Eye (tissue), 1 donor: ENCODE measurements at regions not wholly inside any gene's neighbourhood (a gene's known extent, or its start where the extent isn't known, plus 50 kb on each side); places are given as distances from the start of the nearest gene placed in this dataset.
"Not testable (repeated sequence)": the region's sequence is repeated elsewhere in the genome, so short reads cannot be mapped to it uniquely, and the experiment has no call there.

Experiments used
- DNase-seq: peaks from one replicate; pipeline ENCODE4 v3.0.0-alpha.2; 2015

- no peak for DNase-seq
Measured at GRCh38 chr9:90511711-90512110, 130.9 kb downstream of the DIRAS2 start.

DNA sequence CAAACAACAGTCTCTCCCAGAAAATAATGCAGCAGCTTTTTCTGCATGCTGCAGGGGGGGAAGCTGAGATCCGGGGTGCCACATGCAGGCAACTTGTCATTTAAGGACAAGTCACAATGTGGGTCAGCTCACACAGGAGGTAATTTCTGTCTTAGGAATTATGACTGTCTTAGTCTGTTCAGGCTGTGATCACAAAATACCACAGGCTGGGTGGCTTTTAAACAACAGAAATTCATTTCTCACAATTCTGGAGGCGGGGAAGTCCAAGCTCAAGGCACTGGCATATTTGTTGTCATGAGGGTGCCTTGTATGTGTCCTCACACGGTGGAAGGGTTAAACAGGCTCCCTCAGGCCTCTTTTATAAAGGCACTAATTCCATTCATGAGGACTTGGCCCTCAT is 127.7 kb downstream of the DIRAS2 start:
- DNase-seq: no peak

DNA sequence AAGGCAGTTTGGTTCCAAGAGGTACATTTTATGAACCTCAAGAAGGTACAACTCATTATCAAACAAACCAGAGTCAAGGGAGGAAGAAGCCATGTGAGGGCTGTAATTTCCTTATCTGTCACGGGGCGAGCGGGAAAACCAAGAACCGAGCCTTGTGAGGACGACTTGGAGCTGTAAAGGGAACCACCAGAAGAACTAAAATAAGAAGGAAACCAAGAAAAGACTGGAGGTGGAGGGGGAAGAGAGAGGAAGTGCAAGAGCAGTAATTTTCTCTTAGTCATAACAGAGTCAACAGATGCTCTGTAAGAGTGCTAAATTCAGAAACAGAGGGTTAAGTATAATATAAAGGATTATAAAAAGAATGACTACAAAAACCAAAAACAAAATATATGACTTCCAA is 127.1 kb downstream of the DIRAS2 start:
- DNase-seq: no peak

DNA sequence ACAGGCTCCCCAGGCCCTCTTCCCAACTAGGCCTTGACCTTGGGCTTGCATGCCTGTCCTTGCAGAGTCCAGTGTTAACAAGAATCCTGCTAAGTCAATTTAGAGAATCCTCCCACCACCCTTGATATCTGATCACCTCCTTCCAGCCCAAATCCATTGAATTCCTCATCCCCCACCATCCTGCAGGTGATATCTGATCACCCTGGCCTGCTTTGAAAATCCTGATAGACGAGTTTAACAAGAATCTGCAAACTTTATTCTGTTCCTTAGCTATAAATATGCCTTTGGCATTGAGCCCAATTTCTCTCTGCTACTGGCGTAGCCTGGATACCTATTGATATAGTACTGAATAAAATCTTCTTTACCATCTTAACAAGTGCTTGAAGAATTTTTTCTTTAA is 125.5 kb downstream of the DIRAS2 start:
- DNase-seq: peak; percentile 18

- DNase-seq: no peak
Measured at GRCh38 chr9:90521811-90522570, 120.6 kb downstream of the DIRAS2 start.

DNA sequence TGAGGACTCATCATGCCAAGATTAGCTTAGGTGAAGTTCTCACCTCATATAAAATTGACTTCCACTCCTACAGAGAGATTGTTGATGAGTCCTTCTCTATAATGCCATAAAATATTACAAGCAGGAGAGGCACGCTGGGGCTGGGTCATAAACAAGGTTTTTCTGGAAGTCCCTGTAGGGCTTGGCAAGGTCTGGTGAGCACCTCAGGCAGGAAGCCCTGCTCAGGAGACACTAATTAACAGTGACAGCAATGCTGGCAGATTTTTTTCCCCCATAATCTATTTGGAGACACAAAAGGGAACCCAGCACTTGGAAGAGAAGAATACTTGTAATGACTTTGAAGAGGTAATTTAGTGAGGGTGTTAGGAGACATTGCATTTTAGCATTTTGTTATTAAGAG is 118.7 kb downstream of the DIRAS2 start:
- peak; percentile 95 for DNase-seq

DNA sequence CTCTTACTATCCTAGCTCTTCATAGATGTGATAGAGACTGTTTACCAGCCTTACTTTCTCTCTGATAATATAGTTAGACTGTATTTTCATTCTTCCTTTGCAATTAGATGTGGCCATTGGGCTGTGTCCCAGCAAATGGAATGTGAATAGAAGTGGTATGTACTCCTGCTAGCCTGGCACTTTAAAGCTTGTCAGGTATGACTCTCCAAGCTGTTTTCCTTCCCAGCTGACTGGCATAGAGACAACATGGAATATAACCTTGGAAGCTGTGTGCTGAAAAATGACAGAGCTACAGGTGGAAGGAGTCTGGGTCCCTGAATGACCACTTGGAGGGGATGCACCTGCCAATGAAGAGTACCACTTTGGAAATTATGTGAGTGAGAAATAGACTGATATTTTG is 116.2 kb downstream of the DIRAS2 start:
- DNase-seq: no peak

DNA sequence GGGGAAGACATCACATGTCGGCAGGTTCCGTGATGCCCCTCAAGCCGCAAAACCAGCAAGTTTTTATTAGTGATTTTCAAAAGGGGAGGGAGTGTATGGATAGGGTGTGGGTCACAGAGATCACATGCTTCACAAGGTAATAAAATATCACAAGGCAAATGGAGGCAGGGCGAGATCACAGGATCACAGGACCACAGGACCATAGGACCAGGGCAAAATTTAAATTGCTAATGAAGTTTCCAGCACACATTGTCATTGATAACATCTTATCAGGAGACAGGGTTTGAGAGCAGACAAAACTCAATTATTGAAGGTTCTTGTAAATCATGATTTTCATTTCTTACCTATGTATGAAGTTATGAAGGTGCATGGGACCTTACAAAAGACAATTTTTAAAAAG is 106.5 kb downstream of the DIRAS2 start:
- DNase-seq: not testable (repeated sequence)

DNA sequence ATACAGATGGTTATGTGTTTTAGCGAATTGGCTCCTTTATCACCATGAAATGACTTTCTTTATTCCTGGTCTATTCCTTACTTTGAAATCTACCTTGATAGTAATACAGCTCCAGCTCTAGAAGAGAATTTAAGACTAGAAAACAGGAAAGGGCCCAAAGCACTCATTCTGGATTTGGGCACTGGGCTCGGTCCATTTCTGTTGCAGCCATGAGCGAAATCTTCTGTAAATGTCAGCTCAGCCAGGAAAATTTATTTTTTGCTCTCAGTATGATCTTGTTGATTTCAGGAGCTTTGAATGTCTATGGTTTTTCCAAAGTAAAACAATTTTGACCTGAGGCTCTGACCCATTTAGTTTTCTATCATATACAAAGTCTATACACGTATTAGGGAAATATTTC is 104.1 kb downstream of the DIRAS2 start:
- no peak for DNase-seq

DNA sequence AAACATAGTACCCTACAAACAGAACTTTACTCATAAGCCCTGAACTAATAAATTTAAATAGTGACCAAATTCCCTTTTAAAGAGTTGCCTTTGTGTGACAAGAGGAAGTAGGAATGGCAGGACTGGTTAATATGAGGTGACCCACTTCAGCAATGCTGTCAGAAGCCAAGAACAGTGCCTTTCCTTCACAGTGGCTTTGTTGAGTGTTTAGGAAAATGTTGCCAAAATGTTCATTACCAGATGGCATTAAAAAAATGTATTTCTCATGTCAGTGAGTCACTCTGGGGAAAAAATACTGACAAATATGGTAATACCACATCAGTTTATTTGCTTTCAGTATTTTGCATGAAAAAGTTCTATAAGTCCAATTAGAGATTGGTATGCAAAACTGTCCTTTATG is 103.3 kb downstream of the DIRAS2 start:
- no peak for DNase-seq

DNA sequence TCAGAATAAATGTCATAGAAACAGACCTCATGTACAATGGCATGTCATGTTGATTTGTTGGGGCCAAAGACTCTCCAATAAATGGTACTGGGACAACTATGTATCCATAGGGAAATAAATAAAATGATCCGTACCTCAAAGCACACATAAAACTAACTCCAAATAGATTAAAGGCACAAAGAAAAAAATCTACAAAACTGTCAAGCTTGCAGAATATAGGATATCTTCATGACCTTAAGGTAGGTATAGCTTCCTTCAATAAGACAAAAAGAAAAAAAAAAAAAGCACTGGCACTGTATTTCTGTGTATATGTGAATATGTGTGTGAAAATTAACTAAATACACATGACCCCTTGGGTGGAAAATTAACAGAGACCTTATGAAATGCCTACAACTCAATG is 101.9 kb downstream of the DIRAS2 start:
- DNase-seq: no peak

DNA sequence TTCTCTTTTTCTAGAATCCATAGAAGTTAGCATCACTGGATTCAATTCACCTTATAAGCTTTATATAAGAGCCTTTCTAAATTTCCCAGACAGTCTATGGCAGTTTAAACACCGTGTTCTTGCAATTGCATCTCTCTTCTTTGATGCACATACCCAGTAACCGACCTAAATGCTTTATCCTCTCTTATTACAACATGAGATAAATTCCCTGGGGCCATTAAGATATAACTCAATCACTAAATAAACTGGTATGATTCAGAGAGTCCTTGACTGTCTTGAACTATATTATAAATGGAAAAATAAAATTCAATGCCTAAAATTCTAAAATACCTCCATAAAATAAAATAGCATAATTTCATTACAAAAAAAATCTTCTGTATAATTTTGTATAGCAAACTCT is 98.1 kb downstream of the DIRAS2 start:
- DNase-seq: no peak

- peak; percentile 96 for DNase-seq
Measured at GRCh38 chr9:90546200-90546599, 96.4 kb downstream of the DIRAS2 start.

- no peak for DNase-seq
Measured at GRCh38 chr9:90547896-90548295, 94.7 kb downstream of the DIRAS2 start.

DNA sequence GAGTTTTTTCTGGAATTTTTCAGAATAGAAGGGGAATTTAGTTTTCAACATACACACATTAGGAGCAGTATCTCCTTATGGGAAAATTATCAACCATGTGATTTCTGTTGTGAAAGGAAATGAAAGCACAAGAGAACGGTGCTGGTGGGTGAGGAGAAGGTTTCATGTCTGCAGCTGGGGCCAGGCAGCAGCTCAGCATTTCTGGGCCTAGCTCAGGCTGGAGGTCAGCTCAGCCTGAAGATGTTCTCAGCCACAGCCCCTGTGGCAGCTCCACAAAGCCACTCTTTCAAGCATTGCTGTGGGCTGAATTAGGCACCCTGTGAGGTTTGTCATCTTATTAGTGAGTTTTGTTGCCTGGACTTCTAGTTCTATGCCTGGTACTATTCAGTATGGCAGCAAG is 90.3 kb downstream of the DIRAS2 start:
- no peak for DNase-seq

DNA sequence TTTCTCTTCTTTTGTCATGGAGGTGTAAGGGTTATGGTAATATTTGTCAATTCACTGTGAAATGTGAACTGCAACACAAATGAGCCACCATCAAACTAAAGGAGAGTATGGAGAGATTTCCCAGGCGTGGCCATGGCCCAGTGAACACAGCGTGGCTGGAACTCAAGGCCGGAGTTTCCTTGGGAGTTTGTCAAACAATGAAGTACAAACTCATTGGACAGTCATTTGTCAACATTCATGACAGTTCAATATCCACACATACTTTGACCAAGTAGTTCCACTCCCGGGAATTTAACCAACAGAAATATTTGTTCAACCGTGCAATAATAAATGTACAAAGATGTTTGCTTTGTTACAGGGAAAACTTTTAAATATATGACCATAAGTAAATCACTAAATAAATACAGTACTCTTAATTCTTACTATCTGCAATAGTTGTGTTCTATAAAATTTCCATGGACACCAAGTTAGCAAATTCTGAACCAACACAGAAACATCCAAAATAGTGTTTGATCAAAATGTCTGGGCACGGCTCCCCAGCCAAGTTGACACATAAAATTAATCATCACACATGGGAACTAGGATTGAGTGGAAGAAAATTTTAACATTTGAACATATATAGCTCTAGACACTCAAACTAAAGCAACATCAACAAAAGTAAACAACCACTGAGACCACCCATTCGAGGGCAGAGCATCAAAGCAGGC is 87.1 kb downstream of the DIRAS2 start:
- no peak for DNase-seq

GRCh38 chr9:90556897-90557675 is 85.5 kb downstream of the DIRAS2 start:
- no peak for DNase-seq

DNA sequence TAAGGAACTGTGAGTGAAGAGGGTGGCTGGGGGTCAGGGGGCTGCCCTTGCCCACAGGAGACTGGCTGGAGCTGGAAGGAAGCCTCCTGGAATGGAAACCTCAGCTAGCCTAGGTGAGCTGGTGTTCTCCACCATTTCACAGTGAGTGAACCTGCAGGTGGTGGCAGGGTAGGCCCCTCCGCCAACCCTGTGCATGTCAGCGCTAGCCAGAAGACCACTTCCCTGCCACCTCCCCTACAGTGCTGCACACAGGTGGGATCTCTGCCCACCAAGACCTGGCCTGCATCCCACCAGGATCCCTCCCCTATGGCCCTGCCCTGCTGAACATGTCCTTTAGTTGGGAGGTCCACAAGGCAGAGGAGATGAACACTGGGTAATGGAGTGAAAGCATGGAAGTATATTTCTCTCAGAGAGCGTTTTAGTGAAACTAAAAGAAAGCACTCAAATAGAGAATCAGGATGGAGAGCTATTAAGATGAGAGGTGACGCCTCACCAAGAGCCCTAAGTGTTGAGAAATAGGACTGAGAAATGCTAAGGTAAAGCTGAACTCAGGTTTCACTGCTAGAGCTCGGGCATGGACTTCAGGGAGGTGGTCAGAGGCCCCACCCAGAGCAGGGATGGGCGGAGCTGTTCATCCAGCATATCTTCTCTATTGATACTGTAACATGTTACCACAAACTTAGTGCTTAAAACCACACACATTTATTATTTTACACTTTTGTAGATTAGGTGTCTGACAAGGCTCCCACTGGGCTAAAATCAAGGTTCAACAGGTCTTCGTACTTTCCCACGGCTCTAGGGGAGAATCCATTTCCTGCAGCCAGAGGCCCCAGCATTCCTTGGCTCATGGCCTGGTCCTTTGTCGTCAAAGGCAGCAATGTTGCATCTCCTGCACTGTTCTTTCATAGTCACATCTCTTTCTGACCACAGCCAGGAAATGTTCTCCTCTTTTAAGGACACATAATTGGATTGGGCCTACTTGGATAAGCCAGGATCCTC is 83.2 kb downstream of the DIRAS2 start:
- no peak for DNase-seq
